ENCODE measurements at regions not wholly inside any gene's neighbourhood (a gene's known extent, or its start where the extent isn't known, plus 50 kb on each side); places are given as distances from the start of the nearest gene placed in this dataset.

GRCh38 chr5:158549311-158549710 is 550.4 kb downstream of the EBF1 start:
- Histone ChIP-seq H3K36me3 (ENCODE audit: control insufficient read depth in 2 of 2, insufficient read depth in 2 of 2, low read length in 1 of 2) (no peaks in the 10 kb centered on the region), H3K4me2 (ENCODE audit: control insufficient read depth, insufficient read depth) (no peak overlapping the region), H4K20me1 (ENCODE audit: control insufficient read depth, insufficient read depth) (no peaks in the 10 kb centered on the region), H3K9me3 (replicated peaks; ENCODE audit: control insufficient read depth, insufficient read depth, low read length) (no peaks in the 10 kb centered on the region; the same call in 2 of the 3 replicates), H3K27ac (ENCODE audit: control insufficient read depth, insufficient read depth) (no peak overlapping the region), H3K9ac (ENCODE audit: control insufficient read depth, insufficient read depth, low read length) (no peak overlapping the region), H2AFZ (ENCODE audit: control insufficient read depth, low read depth, low read length) (no peak overlapping the region), H3K79me2 (ENCODE audit: control insufficient read depth, insufficient read depth, low read length) (no peaks in the 10 kb centered on the region), H3K4me3 (no peak overlapping the region), H3K27me3 (replicated peaks in 1 of 2; ENCODE audit: control insufficient read depth in 2 of 2, insufficient read depth in 2 of 2, low read length in 1 of 2) (no peaks in the 10 kb centered on the region), H3K4me1 (ENCODE audit: control insufficient read depth, insufficient read depth, low read length) (no peaks in the 10 kb centered on the region)
- ATAC-seq = no peak
- ChIA-PET CTCF (no interaction called here), RAD21 (ENCODE audit: unreplicated experiment) (no interaction called here), SMC1A (ENCODE audit: uncharacterized antibody, unreplicated experiment) (interaction anchor here (2.2 kb wide), 1 partner anchor 20 kb away, joined by 5 read pairs; no protein-coding TSS in a partner anchor), POLR2A (no interaction called here)
- in situ Hi-C loops (cut with MboI) = no loop called here
- BruUV-seq (replicated peaks) = no TSS peak
- intact Hi-C loops (cut with micrococcal nuclease; ENCODE audit: unreplicated experiment) = no loop called here
- no peak for TF ChIP-seq ZNF592 (IDR thresholded peaks at IDR 0.05)
- TF ChIP-seq, protein P1, sequence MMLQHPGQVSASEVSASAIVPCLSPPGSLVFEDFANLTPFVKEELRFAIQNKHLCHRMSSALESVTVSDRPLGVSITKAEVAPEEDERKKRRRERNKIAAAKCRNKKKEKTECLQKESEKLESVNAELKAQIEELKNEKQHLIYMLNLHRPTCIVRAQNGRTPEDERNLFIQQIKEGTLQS (IDR thresholded peaks at IDR 0.05; ENCODE audit: borderline replicate concordance, extremely low read depth, low read depth, low read length) = no peak
- TF ChIP-seq YY1 (IDR thresholded peaks at IDR 0.05; ENCODE audit: low read depth, low read length) = no peak
- no peak for TF ChIP-seq NR2C2 (IDR thresholded peaks at IDR 0.05; ENCODE audit: borderline replicate concordance, control insufficient read depth, insufficient read length, low read depth)
- no peak for TF ChIP-seq DPF2 (IDR thresholded peaks at IDR 0.05)
- TF ChIP-seq, protein P2, sequence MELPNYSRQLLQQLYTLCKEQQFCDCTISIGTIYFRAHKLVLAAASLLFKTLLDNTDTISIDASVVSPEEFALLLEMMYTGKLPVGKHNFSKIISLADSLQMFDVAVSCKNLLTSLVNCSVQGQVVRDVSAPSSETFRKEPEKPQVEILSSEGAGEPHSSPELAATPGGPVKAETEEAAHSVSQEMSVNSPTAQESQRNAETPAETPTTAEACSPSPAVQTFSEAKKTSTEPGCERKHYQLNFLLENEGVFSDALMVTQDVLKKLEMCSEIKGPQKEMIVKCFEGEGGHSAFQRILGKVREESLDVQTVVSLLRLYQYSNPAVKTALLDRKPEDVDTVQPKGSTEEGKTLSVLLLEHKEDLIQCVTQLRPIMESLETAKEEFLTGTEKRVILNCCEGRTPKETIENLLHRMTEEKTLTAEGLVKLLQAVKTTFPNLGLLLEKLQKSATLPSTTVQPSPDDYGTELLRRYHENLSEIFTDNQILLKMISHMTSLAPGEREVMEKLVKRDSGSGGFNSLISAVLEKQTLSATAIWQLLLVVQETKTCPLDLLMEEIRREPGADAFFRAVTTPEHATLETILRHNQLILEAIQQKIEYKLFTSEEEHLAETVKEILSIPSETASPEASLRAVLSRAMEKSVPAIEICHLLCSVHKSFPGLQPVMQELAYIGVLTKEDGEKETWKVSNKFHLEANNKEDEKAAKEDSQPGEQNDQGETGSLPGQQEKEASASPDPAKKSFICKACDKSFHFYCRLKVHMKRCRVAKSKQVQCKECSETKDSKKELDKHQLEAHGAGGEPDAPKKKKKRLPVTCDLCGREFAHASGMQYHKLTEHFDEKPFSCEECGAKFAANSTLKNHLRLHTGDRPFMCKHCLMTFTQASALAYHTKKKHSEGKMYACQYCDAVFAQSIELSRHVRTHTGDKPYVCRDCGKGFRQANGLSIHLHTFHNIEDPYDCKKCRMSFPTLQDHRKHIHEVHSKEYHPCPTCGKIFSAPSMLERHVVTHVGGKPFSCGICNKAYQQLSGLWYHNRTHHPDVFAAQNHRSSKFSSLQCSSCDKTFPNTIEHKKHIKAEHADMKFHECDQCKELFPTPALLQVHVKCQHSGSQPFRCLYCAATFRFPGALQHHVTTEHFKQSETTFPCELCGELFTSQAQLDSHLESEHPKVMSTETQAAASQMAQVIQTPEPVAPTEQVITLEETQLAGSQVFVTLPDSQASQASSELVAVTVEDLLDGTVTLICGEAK (IDR thresholded peaks at IDR 0.05; ENCODE audit: borderline replicate concordance) = no peak
- TF ChIP-seq ZNF274 (IDR thresholded peaks at IDR 0.05; ENCODE audit: insufficient read depth, insufficient read length) = no peak
- no peak for TF ChIP-seq PAX5 (IDR thresholded peaks at IDR 0.05; ENCODE audit: borderline replicate concordance, low read depth, low read length)
- TF ChIP-seq BHLHE40 (IDR thresholded peaks at IDR 0.05; ENCODE audit: borderline replicate concordance in 1 of 2, low read depth in 2 of 2, low read length in 1 of 2) = no peak
- FAIRE-seq = no peak
- no peak for DNase-seq (ENCODE audit: low read depth, low spot score)
- WGBS (ENCODE audit: insufficient coverage, insufficient replicate concordance, low lambda C conversion rate, missing lambda C conversion rate) = 21% methylated on average over 4 of the region's 4 CpGs
